HCEC 1CT (cell line): ENCODE measurements at regions not wholly inside any gene's neighbourhood (a gene's known extent, or its start where the extent isn't known, plus 50 kb on each side); places are given as distances from the start of the nearest gene placed in this dataset.

ENCODE experiments used
- DNase-seq: peaks from one replicate; pipeline ENCODE4 v3.0.0-alpha.2; 2017

GRCh38 chr3:21357241-21357640 lies 393.8 kb downstream of the ZNF385D start:
- DNase-seq, result no peak

GRCh38 chr3:21356402-21356801 lies 394.6 kb downstream of the ZNF385D start:
- no peak for DNase-seq

GRCh38 chr3:21345382-21345976 lies 405.5 kb downstream of the ZNF385D start:
- DNase-seq, result no peak

DNA sequence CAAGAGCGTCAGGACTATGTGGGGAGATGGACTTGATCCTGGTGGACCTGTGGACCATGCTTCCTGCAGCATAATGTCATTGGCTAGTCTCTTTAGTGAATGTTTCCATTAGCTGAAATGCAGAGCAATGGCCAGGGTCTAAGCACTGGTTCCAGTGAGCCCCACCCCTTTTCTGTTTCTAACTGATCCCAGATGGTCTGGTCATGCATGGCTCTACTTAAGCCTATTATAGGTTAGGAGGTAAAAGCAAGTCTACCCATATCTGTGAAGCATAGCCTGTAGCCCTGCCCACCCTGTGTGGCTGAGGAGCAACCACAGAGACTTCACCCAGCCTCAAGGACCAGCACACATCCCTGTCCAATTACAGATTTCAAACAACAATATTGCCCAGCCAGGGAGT lies 419.2 kb downstream of the ZNF385D start:
- DNase-seq, result no peak

- no peak for DNase-seq
Measured at GRCh38 chr3:21331321-21331720, 419.7 kb downstream of the ZNF385D start.

DNA sequence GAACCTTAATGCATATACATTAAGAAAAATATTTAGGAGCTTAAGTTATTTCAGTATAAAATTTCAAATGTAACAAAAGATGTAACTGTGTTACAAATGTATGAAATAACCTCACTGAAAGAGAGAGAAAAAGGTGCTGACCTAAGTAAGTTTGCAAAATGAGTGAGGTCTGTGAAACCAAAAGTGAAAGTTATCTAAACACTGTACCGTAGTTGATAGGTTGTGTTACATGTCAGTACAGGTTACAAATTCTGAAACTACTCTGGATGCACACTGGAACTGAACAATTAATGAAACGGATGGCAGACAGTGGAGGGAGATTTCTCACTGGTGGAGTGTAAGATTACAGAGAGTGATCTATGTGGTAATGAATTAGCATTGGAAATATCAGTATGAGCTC lies 420.7 kb downstream of the ZNF385D start:
- no peak for DNase-seq

DNA sequence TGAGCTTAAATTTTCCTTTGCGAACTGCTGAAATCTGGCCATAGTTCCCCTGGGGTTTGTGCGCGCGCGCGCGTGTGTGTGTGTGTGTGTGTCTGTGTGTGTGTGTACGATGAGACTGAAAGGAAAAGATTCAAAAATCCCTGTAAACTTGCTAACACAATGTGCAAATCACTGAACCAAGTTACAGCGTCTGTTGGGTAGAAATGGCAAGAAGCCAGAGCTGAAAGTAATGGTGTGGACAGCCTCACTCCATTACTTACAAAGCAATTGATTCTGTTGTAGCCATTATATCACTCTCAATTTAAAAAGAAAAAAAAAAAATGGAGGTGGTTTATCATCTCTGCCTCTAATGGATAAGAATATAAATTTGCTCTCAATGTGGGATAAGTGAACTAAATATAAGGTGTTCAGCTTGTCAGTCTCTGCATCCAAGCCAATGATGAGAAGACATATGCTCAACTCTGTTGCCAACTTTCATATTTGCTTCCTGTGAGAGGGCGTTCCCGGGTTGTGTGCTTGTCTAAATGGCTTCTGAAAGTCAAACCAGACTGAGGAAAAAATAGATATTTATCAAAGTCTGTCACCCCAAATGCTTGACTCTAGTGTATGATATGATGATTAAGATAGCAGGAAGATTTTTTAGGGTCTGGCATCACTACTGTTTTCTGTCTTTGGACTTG lies 422.2 kb downstream of the ZNF385D start:
- no peak for DNase-seq

DNA sequence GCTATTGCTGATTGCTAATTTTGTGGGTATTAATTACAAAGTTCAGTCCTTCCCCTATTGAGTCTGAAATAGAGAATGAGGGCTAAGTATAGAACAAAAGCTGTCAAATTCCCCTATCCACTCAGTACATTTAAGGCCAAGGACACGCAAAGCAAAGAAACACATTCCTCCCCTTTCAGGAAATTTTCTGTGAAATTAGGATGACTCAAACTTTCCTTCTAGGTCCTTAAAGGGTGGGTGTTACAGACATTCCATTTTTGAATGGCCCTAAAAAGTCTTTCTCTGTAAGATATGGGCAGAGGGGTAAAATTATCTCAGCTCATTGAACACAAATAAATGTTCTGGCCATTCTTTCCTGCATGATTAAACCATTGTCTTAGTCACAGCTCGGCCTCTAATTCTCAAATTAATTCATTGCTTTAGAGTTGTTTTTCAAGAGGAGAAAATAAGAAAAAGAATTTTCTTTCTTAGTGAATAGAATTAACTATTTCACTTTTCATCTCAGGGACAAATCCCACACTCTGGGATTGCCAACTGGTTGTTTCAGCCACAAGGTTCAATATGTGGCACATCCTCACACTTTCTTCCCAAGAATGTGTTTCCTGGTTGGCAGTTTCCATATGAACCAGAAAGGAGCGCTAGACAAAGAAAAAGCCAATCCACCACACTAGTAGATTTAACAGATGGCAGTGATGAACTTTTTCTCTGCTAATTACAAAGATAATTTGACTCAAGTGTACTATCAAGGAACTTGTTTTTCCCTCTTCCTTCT lies 424.1 kb downstream of the ZNF385D start:
- DNase-seq, result no peak

DNA sequence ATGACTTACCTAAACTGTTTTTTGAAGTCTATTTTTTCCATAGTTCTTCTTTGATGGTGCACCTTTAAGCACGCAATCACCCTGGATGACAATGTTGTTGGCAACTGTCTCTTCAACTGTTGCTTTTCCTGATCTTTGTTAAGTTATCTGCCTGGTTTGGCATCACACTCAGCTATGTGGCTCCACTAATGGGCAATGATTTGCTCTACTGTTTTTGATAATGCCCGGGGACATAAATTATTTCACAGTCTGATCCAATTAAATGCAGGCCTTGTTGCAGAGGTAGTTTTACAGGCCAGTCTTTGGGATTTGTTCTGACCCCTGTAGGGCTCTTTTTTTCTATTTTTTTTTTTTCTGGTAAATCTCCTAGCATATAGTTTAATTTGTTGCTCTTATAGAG lies 436.3 kb downstream of the ZNF385D start:
- DNase-seq, result no peak

- peak; percentile 2 for DNase-seq
Measured at GRCh38 chr3:21310891-21311290, 440.1 kb downstream of the ZNF385D start.

DNA sequence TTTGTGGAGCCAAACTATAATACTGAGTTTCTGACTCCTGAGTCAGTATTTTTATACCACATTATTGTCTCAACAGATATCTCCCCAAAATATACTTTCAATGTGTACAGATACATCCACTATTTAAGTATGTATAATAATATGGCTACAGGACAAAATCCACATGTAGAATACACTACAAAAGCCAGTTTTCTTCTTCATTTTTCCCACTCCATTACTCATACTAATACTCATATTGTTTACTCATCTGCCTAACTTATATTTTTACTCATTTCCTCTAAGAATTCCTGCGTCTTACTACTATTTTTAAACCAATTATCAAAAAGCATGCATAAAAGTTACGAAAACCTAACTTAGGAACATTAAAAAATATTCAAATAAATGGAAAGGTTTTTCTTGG lies 440.8 kb downstream of the ZNF385D start:
- DNase-seq, result peak; percentile 46

GRCh38 chr3:21297304-21297703 lies 453.7 kb downstream of the ZNF385D start:
- no peak for DNase-seq

GRCh38 chr3:21294768-21295167 lies 456.2 kb downstream of the ZNF385D start:
- peak; percentile 60 for DNase-seq

DNA sequence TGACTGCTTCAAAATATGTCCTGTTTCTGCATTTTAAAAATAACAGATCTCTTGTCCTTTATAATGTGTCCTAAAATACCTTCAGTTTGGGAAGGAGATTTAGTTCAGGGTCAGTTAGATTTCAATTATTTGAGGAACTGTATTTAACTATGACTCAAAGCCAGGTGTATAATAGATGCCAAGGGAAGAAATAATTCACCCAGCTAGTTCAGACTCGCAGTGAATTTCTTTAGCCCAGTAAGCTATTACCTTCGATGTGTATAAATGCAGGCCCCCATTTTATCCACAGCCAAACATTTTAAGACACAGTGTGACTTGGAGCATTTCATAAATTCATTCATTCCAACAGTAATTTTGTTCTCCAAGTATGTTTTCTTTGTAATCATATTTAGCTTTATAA lies 458.0 kb downstream of the ZNF385D start:
- DNase-seq, result no peak

- no peak for DNase-seq
Measured at GRCh38 chr3:21290557-21290956, 460.5 kb downstream of the ZNF385D start.

DNA sequence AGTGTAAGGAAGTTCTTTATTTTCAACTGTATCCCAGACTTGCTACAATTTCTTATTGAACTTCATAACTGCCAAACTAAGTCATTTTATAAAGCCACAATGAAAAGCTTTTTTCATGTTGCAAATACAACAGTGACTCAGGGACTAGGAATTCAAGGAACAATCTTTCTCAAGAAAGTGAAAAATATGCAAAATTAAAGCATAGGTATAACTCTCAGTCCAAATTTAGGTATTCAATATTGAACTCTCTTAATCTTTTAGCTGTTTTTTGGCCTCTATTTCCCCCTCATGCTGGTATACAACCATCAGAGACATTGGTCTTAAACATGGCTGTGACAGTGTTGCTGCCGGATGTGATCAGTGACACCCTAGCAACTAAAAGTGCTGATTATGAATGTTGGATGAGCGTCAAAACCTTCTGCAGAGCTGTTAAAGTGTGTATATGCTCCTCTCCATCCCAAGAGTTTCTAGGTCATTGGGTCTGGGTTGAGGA lies 476.9 kb downstream of the ZNF385D start:
- peak; percentile 34 for DNase-seq

DNA sequence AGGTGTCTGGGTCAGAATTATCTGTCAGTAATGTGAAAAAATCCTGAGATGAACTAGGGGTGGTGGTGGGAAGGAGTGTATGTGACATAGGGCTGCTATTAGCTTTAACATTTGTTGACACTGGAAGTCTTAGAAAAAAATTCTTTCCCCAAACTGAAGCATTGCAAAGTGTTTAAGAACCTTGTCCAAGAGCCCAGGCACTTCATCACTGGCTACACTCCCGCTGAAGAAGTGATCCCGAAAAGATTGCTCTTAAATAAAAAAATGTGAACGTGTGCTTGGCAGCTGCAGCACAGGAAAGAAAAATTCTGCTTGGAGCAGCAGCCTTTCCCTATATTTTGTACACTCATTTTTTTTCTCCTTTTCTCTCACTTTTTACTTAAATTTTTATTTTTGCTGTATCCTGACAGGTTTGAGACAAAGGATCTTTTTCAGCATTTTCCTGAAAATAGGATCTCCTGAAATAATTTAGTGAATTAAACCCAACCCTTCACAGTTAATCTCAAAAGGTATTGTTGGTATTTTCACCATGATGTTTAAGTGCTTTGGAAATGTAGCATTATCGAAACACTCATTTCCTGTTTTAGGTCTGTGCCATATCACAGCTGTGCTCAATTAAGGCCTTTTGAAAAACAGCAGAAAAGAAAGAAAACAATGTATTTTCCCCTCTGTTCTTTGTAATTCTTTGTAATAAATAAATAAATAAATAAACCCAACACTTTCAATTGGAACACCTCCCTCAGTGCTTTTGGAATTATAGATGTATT lies 477.6 kb downstream of the ZNF385D start:
- peak; percentile 15 for DNase-seq

GRCh38 chr3:21271606-21272016 lies 479.4 kb downstream of the ZNF385D start:
- no peak for DNase-seq

GRCh38 chr3:21269882-21270281 lies 481.1 kb downstream of the ZNF385D start:
- no peak for DNase-seq

- no peak for DNase-seq
Measured at GRCh38 chr3:21260507-21260906, 490.5 kb downstream of the ZNF385D start.

DNA sequence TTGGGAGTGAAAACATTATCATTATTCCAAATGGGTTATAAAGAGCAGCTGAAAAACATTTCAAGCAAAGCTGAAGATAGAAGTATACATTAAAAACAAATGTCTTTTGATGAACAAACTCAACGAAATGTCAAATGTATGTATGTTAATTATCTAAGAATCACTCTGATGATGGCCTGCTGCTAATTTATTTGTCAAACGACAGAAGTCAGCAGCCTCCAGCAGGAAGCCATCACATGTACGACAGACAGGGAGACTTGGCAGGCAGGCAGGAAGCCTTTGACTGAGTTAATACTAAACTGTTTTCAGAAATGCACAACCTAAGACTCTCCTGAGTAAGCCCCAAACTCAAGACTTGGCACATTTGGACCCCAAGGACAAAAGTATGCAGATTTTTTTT lies 491.1 kb downstream of the ZNF385D start:
- DNase-seq, result no peak

DNA sequence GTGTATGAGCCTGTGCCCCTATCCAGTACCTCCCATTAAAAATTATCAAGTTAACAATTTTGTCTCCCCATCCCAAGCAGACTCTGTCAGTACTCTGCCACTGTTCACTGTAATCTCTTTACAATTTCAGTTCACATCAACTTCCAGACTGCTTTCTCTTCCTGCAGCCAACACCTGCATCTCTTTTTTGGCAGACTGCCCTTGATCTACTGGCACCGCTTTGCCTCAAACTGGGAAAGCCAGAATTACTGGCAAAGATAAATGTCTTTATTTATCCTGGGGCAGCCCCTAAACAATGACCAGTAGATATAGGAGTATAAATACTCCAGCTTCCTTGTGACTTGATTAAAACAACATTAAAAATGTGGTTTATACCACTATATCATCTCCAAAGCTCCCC lies 494.1 kb downstream of the ZNF385D start:
- no peak for DNase-seq

DNA sequence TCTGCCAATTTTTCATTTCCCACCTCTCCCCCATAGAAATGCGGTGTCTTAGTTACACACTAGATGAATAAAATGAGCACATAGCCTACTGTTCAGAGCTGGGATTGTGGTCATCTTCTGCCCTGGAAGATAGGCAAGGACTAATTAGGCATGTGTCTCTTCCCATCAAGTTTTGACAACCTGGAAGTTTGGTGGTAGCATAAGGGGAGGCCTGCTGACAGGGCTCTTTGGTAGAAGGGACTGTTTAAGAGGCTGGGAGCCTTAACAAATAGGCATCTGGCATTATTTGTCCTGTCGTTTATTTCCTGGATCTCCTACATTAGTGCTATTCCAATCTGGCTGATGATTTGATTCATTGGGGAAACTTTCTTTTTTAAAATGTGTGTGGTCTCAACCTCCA lies 512.3 kb downstream of the ZNF385D start:
- DNase-seq, result no peak
